HG03108 (cell line): ENCODE measurements at regions not wholly inside any gene's neighbourhood (a gene's known extent, or its start where the extent isn't known, plus 50 kb on each side); places are given as distances from the start of the nearest gene placed in this dataset.
A peak's percentile ranks its signal among the peaks of the same experiment; 100 is the strongest.
"Not testable (repeated sequence)": the region's sequence is repeated elsewhere in the genome, so short reads cannot be mapped to it uniquely, and the experiment has no call there.

Experiments
- ATAC-seq: cut with Tn5 transposase; IDR thresholded peaks from one replicate; pipeline ENCODE4 v1.9.1; 2021; ENCODE audit warnings: moderate library complexity; ENCODE audit not compliant: unreplicated experiment

GRCh38 chr15:34528055-34528754 lies 55.2 kb downstream of the GOLGA8B start:
- ATAC-seq, result not testable (repeated sequence)

- ATAC-seq, result not testable (repeated sequence)
Measured at GRCh38 chr15:34527641-34528040, 55.8 kb downstream of the GOLGA8B start.

GRCh38 chr15:34523849-34524248 lies 59.6 kb downstream of the GOLGA8B start:
- ATAC-seq, result not testable (repeated sequence)

GRCh38 chr15:34522601-34523000 lies 60.9 kb downstream of the GOLGA8B start:
- not testable (repeated sequence) for ATAC-seq

GRCh38 chr15:34521802-34522485 lies 61.5 kb downstream of the GOLGA8B start:
- not testable (repeated sequence) for ATAC-seq

- ATAC-seq, result no peak
Measured at GRCh38 chr15:34520566-34520965, 62.9 kb downstream of the GOLGA8B start.

GRCh38 chr15:34520010-34520409 lies 63.4 kb downstream of the GOLGA8B start:
- not testable (repeated sequence) for ATAC-seq

- ATAC-seq, result peak; percentile 64
Measured at GRCh38 chr15:34514251-34514670, 69.2 kb downstream of the GOLGA8B start.

- ATAC-seq, result no peak
Measured at GRCh38 chr15:34512628-34513027, 70.8 kb downstream of the GOLGA8B start.

GRCh38 chr15:34501131-34501530 lies 63.5 kb upstream of the GOLGA8A start:
- no peak for ATAC-seq

- ATAC-seq, result no peak
Measured at GRCh38 chr15:34496207-34496995, 58.8 kb upstream of the GOLGA8A start.

GRCh38 chr15:34495707-34496106 lies 58.1 kb upstream of the GOLGA8A start:
- ATAC-seq, result not testable (repeated sequence)

- no peak for ATAC-seq
Measured at GRCh38 chr15:34494084-34494399, 56.4 kb upstream of the GOLGA8A start.

GRCh38 chr15:34493001-34493400 lies 55.4 kb upstream of the GOLGA8A start:
- no peak for ATAC-seq

GRCh38 chr15:34491488-34491887 lies 53.9 kb upstream of the GOLGA8A start:
- ATAC-seq, result not testable (repeated sequence)

- ATAC-seq, result no peak
Measured at GRCh38 chr15:34490417-34491193, 53.0 kb upstream of the GOLGA8A start.

- not testable (repeated sequence) for ATAC-seq
Measured at GRCh38 chr15:34488973-34489959, 51.7 kb upstream of the GOLGA8A start.
